ENCODE measurements at regions not wholly inside any gene's neighbourhood (a gene's known extent, or its start where the extent isn't known, plus 50 kb on each side); places are given as distances from the start of the nearest gene placed in this dataset.

GRCh38 chr11:101199416-101199815 is 69.8 kb upstream of the PGR start:
- no peak for DNase-seq

GRCh38 chr11:101195294-101195693 is 65.7 kb upstream of the PGR start:
- DNase-seq, result no peak

GRCh38 chr11:101188801-101189200 is 59.2 kb upstream of the PGR start:
- no peak for DNase-seq

GRCh38 chr11:101188173-101188572 is 58.6 kb upstream of the PGR start:
- no peak for DNase-seq

- no peak for DNase-seq
Observed at GRCh38 chr11:101187748-101188147, 58.1 kb upstream of the PGR start.

- no peak for DNase-seq
Observed at GRCh38 chr11:101185985-101186384, 56.4 kb upstream of the PGR start.

GRCh38 chr11:101182467-101182866 is 52.9 kb upstream of the PGR start:
- no peak for DNase-seq

GRCh38 chr11:101180481-101180880 is 50.9 kb upstream of the PGR start:
- DNase-seq, result no peak
